Ascending aorta (tissue), 2 donors: ENCODE measurements at regions not wholly inside any gene's neighbourhood (a gene's known extent, or its start where the extent isn't known, plus 50 kb on each side); places are given as distances from the start of the nearest gene placed in this dataset.

Source experiments
- DNase-seq, 2 donors: peaks; one replicate each; pipeline ENCODE4 v3.0.0-alpha.2; 2019; ENCODE audit warnings: low spot score in 2 of 2
- H3K27ac ChIP-seq, 2 donors: fragments of 200-600 bp; sonication (generic); one replicate each; pipeline ENCODE4 v1.5.1; 2016 to 2017; ENCODE audit warnings: mild to moderate bottlenecking in 1 of 2
- H3K27me3 ChIP-seq: fragments of 200-600 bp; sonication (generic); one replicate; pipeline ENCODE4 v1.5.1; 2017
- H3K36me3 ChIP-seq, 2 donors: fragments of 200-600 bp; sonication (generic); one replicate each; pipeline ENCODE4 v1.5.1; 2016
- H3K4me1 ChIP-seq, 2 donors: fragments of 200-600 bp; sonication (generic); one replicate each; pipeline ENCODE4 v1.5.1; 2016 to 2017; ENCODE audit warnings: mild to moderate bottlenecking in 1 of 2
- H3K4me3 ChIP-seq, 2 donors: fragments of 200-600 bp; sonication (generic); one replicate each; pipeline ENCODE4 v1.5.1; 2016 to 2017; ENCODE audit warnings: mild to moderate bottlenecking in 1 of 2
- H3K9me3 ChIP-seq, 2 donors: fragments of 200-600 bp; sonication (generic); one replicate each; pipeline ENCODE4 v1.5.1; 2016
- CTCF ChIP-seq, 3 experiments: fragments of 200-600 bp in 2 of 3; fragments of 450-650 bp in 1 of 3; sonication (generic) in 2 of 3; IDR thresholded peaks; one replicate each; pipeline ENCODE4 v1.5.1; 2016 to 2019; ENCODE audit warnings: antibody characterized with exemption in 3 of 3, mild to moderate bottlenecking in 1 of 3, moderate library complexity in 1 of 3
- intact Hi-C: fragments of 100-400 bp; cut with DNase I; formaldehyde crosslinking; loops from one replicate; pipeline ENCODE4 v1.15.1; 2023

GRCh38 chr17:34841467-34841866, 119.8 kb downstream of the CCT6B start:
- Histone ChIP-seq H3K27ac (no peak overlapping the region), H3K9me3 (no peaks in the 10 kb centered on the region), H3K4me3 (no peak overlapping the region), H3K36me3 (no peaks in the 10 kb centered on the region), H3K4me1 (no peaks in the 10 kb centered on the region), H3K27me3 (no peaks in the 10 kb centered on the region)
- TF ChIP-seq CTCF (IDR thresholded peaks at IDR 0.05), result no peak
- no peak for DNase-seq
- intact Hi-C loops, result no loop called here

GRCh38 chr17:34840750-34841149, 120.5 kb downstream of the CCT6B start:
- no peak overlapping the region for H3K27ac ChIP-seq
- H3K4me1 ChIP-seq, result no peaks in the 10 kb centered on the region
- H3K36me3 ChIP-seq, result no peaks in the 10 kb centered on the region
- no peaks in the 10 kb centered on the region for H3K9me3 ChIP-seq
- H3K4me3 ChIP-seq, result no peak overlapping the region
- intact Hi-C loops, result no loop called here
- DNase-seq, result no peak
- TF ChIP-seq CTCF (IDR thresholded peaks at IDR 0.05), result no peak
- H3K27me3 ChIP-seq, result no peaks in the 10 kb centered on the region

GRCh38 chr17:34837876-34838478, 123.3 kb downstream of the CCT6B start:
- intact Hi-C loops, result no loop called here
- Histone ChIP-seq H3K4me1 (no peaks in the 10 kb centered on the region), H3K27ac (no peak overlapping the region), H3K9me3 (no peaks in the 10 kb centered on the region), H3K27me3 (no peaks in the 10 kb centered on the region), H3K36me3 (no peaks in the 10 kb centered on the region), H3K4me3 (no peak overlapping the region)
- TF ChIP-seq CTCF (IDR thresholded peaks at IDR 0.05), result no peak
- no peak for DNase-seq

GRCh38 chr17:34832376-34832775, 128.9 kb downstream of the CCT6B start:
- Histone ChIP-seq H3K27ac (no peak overlapping the region), H3K36me3 (no peaks in the 10 kb centered on the region), H3K27me3 (no peaks in the 10 kb centered on the region), H3K9me3 (no peaks in the 10 kb centered on the region), H3K4me1 (no peaks in the 10 kb centered on the region), H3K4me3 (no peak overlapping the region)
- no peak for DNase-seq
- intact Hi-C loops, result no loop called here
- TF ChIP-seq CTCF (IDR thresholded peaks at IDR 0.05), result no peak

- Histone ChIP-seq H3K36me3 (no peaks in the 10 kb centered on the region), H3K27me3 (no peaks in the 10 kb centered on the region), H3K4me3 (no peak overlapping the region), H3K4me1 (no peaks in the 10 kb centered on the region), H3K27ac (no peak overlapping the region), H3K9me3 (no peaks in the 10 kb centered on the region)
- TF ChIP-seq CTCF (IDR thresholded peaks at IDR 0.05), result no peak
- DNase-seq, result no peak
- intact Hi-C loops, result no loop called here
These were observed 134.3 kb downstream of the CCT6B start for GRCh38 chr17:34827008-34827407.

- Histone ChIP-seq H3K36me3 (no peaks in the 10 kb centered on the region), H3K4me1 (no peaks in the 10 kb centered on the region), H3K4me3 (no peak overlapping the region), H3K27ac (no peak overlapping the region), H3K9me3 (no peaks in the 10 kb centered on the region), H3K27me3 (no peaks in the 10 kb centered on the region)
- intact Hi-C loops, result no loop called here
- DNase-seq, result no peak
- no peak for TF ChIP-seq CTCF (IDR thresholded peaks at IDR 0.05)
These were observed 134.9 kb downstream of the CCT6B start for GRCh38 chr17:34826332-34826731.
